Astrocyte (in vitro differentiated cells and primary cell): ENCODE measurements at regions not wholly inside any gene's neighbourhood (a gene's known extent, or its start where the extent isn't known, plus 50 kb on each side); places are given as distances from the start of the nearest gene placed in this dataset.

Source experiments
- EZH2 ChIP-seq: IDR thresholded peaks from 2 replicates; pipeline ENCODE4 v1.6.1; 2012; ENCODE audit warnings: mild to moderate bottlenecking, low read length, inconsistent platforms; ENCODE audit not compliant: insufficient read depth
- TF ChIP-seq, protein P1 (sequence below): IDR thresholded peaks from 2 replicates; pipeline ENCODE4 v1.5.1; 2011; ENCODE audit warnings: low read depth, mild to moderate bottlenecking, inconsistent platforms, low read length, moderate library complexity; ENCODE audit not compliant: insufficient read depth

DNA sequence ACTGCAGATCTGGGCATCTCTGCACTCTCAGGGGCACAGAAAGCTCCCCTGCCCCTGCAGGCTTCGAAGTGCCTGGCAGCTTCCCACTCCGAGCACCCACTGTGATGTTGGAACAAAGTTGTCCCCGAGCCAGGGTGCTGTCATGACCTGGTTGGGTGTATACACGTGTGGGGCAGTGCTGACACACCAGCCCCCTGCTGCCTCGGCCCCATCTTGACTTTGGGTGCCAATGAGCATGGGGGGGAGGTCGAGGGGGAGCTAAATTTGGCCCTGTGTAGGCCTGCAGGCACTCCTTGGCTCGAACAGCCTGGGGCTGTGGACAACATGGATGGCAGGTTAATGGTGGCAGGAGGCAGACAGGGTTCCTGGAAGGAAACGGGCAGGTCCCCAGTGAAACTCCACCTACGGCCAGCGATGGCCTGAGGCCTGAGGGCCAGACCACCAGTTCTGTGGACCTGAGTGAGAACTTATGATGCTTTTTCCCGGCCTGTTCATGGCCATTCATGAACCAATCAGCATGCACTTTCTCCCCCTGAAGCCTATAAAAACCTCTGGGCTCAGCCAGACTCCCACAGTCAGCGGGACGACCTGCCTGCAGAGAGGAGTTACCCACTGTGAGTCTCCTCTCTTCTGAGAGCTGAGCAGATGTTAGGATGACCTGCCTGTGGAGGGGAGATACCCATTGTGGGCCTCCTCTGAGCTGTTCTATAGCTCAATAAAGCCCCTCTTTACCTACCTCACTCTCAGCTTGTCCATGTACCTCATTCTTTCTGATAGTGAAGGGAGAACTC, 1029.1 kb upstream of the GBE1 start:
- TF ChIP-seq, protein P1, sequence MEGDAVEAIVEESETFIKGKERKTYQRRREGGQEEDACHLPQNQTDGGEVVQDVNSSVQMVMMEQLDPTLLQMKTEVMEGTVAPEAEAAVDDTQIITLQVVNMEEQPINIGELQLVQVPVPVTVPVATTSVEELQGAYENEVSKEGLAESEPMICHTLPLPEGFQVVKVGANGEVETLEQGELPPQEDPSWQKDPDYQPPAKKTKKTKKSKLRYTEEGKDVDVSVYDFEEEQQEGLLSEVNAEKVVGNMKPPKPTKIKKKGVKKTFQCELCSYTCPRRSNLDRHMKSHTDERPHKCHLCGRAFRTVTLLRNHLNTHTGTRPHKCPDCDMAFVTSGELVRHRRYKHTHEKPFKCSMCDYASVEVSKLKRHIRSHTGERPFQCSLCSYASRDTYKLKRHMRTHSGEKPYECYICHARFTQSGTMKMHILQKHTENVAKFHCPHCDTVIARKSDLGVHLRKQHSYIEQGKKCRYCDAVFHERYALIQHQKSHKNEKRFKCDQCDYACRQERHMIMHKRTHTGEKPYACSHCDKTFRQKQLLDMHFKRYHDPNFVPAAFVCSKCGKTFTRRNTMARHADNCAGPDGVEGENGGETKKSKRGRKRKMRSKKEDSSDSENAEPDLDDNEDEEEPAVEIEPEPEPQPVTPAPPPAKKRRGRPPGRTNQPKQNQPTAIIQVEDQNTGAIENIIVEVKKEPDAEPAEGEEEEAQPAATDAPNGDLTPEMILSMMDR: no peak
- TF ChIP-seq EZH2: no peak
